Dermis blood vessel endothelial cell (primary cell): ENCODE measurements at regions not wholly inside any gene's neighbourhood (a gene's known extent, or its start where the extent isn't known, plus 50 kb on each side); places are given as distances from the start of the nearest gene placed in this dataset.
"Not testable (repeated sequence)": the region's sequence is repeated elsewhere in the genome, so short reads cannot be mapped to it uniquely, and the experiment has no call there.

Experiments used
- DNase-seq: peaks from one replicate; pipeline ENCODE4 v3.0.0; 2010

DNA sequence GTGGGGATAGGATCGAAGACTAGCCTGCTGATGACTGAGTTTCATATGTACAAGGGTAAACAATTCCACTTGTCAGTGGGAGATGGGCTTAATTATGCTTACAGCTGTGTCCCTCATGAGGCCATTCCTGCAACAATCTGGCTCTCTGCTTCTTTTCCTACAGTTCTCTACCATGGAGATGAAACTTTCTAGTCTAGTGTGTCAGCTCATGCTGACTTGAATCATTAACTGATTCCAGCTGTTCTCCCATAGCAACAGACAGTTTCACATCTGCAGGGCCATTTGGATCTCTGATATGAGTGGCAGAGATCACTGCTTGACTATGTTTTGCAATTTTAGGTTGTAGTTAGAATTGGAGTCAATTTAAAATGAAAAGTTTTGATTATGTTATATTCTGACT lies 1251.7 kb upstream of the RAG2 start:
- DNase-seq = no peak

DNA sequence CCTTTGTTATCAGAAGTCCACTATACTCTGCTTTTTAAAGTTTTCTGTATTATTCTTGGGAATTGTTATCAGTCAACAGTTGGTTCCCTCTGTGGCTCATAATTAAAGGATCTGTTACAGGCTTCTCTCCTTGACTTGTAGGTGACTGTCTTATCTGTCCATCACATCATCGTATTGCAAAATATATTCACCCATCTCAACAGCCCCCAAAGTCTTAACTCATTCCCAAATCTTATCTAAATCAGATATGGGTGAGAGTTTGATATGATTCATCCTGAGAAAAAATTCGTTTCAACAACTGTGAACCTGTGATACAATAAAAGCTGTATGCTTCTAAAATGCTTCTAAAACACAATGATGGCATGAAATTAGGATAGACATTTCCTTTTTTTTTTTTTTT lies 1245.6 kb upstream of the RAG2 start:
- DNase-seq = no peak

DNA sequence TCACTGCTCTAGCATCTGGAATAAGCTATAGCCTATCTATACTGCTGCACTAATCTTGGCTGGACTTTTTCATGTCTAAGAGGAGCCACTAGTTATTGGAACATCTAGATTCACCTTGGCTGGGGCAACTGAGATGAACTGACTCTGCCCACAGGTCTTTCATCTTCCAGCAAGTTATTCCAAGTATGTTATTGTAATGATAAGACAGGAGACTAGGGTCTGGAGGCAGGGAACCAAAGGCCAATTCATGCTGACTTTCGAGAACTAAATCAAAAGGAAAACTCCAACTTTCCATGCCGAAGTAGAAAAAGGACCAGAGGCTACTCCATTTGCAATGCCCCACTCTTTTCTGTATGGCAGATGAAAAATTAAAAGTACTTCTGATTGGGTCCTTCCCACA lies 1243.0 kb upstream of the RAG2 start:
- no peak for DNase-seq

DNA sequence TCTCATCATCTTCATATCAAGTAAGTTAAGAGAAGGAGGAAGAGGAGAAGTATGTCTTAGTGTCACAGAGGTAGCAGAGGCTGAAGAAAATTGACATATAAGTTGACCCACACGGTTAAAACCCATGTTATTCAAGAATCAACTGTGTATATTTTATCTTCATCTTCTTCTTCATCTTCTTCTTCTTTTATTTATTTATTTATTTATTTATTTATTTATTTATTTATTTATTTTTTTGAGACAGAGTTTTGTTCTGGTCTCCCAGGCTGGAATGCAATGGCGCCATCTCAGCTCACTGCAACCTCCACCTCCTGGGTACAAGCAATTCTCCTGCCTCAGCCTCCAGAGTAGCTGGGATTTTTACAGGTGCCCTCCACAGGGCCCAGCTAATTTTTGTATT lies 1242.3 kb upstream of the RAG2 start:
- not testable (repeated sequence) for DNase-seq

DNA sequence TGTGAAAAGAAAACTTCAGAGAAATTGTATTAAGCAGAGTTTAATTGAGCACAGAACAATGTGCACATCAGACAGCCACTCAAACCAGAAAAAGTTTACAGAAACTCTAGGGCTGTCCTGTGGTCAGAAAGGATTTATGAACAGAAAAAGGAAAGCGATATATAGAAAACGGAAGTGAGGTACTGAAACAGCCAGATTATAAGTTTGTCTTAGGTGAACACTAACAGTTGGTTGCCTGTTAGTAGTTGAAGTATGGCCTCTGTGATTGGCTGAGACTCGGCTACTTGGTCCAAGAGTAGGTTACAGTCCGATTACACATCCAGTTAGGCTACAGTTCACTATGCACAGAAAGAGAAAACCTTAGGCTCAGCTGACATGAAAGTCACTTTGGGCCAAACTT lies 1232.5 kb upstream of the RAG2 start:
- no peak for DNase-seq

DNA sequence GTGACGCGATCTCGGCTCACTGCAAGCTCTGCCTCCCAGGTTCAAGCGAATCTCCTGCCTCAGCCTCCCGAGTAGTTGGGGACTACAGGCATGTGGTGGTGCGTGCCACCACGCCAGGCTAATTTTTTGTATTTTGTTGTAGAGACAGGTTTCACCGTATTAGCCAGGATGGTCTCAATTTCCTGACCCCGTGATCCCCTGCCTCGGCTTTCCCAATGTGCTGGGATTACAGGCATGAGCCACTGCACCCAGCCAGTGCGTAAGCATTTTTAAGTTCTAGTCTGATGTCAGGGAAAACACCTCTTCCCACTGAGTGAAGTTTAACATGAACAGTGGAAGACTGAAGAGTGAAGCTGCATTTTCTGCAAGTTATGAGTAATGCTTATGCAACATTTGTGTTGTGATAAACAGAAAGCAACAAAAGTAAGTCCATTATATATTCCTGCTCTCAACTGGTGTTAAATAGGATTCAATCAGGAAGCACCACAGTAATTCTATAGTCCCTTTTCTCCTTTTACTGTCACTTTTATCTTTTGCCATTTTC lies 1219.8 kb upstream of the RAG2 start:
- DNase-seq = no peak

DNA sequence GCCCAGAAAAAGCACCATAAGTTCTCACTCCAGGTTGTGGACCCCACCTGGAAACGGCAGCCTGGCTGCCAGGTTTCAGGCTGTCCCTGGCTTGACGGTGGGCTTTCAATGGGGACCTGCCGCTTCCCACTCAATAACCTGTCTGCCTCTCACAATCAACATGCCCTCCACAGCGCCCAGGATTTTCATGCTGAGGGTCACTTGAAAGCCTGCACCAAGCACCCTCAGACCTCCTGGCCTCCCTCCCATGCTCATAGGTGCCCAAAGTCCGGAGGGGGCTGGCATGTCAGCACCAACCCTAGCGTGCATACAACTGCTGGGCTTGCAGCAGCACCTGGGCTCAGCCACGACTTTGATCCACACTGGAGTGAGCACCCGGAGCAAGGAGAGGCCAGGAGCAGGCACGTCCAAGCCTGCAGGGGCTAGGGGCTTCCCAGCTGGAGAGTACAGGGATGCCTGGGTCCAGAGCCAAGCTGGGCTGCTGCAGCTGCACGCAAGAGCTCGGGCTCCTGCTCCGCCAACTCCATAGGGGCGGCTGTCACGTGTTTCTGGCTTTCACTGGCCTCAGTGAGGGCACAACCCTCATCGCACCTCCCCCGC lies 1214.3 kb upstream of the RAG2 start:
- no peak for DNase-seq

DNA sequence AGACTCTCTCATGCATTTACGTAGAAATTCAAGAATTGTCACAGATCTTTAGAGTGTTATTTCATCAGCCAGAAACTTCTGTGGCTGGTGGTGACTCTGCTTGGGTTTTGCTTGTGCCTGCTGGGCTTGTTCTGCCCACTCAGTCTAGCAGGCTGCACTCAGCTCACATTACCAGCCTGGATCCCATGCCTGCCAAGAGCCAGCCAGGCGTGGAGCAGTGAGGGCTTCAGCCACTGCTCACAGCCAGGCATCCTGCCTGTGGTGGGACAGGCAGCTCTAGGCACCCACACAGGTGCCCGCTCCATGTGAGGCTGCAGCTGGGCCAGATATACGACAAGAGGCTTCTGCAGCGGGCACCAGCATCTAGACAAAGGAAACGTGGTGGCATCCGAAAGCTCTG lies 1213.3 kb upstream of the RAG2 start:
- no peak for DNase-seq

DNA sequence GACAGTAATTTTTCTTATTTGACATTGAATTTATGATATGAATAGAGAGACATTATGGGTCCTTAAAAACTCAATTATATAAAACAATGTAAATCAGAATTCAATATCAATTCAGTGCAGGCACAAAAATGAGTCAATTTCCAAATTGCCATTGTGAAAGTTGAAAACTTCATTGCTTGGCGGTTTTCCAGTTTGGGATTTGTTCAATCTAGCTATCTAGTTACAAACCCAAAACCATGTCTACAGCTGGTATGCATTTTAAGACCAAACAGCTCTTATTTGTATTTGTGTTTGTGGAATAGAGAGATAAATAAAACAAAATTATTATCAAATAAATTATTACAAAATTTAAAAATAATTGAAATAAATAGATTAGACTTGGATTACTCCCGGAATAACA lies 1206.6 kb upstream of the RAG2 start:
- no peak for DNase-seq

DNA sequence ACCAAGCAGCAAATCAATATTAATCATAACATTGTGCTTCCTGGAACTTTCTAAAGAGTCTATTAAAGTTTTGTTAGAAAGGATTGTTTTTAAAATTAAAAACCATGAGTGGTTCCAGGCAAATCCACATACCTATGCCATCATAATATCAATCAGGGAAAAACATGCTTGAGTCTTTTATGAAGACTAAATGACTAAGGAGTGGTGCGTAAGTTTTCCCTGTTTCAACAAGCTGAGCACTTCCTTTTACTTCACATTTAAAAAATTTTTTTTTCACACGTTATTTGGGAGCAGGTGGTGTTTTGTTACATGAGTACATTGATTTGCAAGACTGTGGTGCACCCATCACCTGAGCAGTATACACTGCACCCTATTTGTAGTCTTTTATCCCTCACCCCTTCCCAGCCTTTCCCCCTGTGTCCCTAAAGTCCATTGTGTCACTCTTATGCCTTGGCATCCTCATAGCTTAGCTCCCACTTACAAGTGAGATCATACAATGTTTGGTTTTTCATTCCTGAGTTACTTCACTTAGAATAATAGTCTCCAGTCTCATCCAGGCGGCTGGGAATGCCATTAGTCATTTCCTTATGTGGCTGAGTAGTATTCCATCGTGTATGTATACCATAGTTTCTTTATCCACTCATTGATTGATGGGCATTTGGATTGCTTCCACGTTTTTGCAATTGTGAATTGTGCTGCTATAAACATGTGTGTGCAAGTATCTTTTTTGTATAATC lies 1190.3 kb upstream of the RAG2 start:
- no peak for DNase-seq

DNA sequence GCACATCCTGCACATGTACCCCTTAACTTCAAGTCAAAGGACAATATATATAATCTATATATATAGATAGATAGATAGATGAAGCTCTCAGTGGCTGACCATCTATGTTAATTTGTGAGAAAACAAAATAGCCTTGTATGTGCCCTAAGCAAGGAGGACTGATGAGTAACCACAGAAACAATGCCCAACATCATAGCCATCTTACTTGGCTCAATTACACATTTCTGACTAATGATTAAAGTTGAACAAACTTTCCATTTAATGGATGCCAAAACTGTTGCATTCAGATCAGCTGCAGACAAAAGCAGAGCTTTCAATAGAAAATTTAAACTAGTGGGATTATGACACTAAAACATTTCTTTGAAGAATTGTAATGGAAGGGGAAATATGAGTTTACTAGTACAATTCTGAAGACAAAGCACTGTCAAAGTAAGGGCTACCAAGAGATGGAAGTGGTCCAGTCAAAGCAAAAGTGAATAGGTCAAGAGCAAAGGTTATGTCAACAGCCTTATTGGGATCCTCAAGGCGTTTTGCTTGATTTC lies 1188.2 kb upstream of the RAG2 start:
- DNase-seq = no peak

DNA sequence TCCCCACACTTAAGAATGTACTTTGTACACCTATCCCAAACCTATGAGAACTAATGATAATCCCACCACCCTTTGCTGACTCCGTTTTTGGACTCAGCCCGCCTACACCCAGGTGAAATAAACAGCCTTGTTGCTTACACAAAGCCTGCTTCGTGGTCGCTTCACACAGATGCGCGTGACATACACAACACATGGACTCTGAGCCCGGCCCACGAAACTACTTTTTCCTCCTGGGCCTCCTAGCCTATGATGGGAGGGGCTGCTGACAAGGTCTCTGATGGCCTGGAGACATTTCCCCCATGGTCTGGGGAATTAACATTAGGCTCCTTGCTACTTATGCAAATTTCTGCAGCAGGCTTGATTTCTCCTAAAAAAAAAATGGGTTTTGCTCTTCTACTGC lies 1176.4 kb upstream of the RAG2 start:
- DNase-seq = no peak

DNA sequence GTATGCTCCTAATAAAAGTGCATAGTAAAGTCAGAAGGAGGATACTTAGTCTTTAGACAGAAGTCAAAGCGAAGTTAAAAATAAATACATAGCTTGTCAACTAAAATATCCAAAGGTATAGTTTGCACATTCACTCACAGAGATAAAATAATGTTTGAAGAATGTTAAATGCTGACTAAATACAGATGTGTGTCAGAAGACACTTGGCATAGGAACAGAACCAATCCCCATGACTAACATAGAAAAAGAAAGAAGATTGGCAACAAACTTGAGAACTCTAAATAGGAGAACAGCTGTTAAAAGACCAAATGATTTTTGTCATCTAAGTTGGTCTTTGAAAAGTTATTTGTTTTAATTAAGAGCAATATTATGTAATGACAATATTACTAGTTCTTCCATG lies 1172.1 kb upstream of the RAG2 start:
- DNase-seq = no peak

DNA sequence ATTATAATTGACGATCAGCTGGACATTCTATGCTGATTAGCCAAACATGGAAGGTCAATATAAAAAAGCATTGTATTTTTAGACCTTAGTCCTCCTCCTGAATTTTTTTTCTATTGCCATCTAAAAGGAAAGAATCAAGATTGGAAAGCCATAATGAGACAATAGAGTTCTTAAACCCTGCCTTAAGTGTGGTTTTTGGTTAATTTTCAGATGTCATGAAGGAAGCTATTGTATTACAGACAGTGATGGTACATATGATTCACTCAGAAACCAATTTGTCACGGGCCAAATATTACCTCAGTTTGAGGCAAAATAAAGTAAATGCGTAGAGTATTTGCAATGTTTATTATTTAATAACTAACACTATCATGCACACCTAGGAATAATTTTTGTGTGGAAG lies 1164.0 kb upstream of the RAG2 start:
- no peak for DNase-seq

DNA sequence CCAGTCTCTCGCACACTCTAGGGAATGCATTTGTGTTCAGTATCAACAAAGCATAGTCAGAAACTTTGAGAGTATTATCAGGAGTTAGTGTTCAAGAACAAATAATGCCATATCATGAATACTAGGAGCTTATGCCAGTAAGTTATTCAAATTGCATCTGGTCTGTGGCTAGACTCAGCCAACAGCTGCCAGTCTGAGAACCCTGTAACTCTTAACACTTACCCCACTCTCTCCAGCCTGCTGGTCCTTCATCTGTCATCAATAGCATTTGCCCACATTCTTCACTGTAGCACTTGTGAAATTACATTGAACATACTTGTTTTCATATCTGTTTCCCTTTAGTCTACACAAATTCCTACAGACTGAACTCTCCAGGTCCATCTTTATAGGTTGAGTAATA lies 1157.5 kb upstream of the RAG2 start:
- no peak for DNase-seq

DNA sequence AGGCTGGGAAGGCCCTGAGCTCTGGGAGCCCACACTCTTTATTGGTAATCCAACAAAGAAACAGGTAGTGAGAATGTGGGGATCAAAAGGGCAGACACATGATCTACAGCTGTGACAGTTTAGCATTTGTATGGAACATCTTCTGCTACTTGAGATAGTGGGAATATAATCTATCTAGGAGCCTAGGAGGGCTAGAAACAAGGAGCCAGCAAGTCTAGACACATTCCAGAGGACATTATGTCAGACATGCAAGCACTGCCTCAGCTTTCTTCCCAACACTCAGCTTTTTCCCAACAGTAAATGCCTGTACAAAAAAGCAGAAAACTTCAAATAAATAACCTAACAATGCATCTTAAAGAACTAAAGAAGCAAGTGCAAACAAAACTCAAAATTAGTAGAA lies 1150.6 kb upstream of the RAG2 start:
- DNase-seq = no peak

DNA sequence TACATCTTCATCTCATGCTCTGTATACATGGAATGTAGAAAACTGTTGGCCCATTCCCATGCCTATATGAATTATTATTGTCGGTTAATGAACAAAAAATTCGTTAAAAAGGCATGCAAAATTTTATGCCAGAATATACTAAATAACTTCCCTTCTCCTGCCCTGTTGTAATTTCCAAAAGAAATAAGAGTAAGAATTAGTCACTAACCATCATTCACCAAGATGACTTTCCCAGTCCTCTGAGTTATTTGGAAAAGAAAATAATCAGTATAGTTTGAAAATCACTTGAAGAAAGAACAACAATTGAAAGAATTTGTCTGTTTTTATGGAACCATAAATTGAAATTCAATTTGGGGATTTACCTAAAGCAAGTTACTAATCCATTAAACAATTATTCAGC lies 1149.1 kb upstream of the RAG2 start:
- DNase-seq = no peak

DNA sequence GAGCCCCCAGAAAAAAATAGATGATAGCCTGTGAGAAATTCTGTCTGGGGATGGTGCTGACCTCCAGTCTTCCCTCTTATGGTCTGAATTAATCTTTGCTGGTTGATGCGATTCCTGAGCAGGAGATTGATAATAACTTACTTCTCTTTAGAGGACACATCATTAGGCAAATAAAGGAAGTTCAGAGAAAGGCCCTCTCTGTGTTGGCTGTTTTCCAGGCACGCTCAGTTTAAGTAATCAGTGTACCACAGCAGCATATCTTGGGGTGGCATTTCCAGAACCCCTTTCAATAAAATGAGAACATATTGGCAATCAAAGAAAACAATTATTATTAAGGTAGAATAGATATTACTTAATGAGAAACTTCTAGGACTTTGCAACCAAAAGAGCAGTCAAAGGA lies 1129.3 kb upstream of the RAG2 start:
- no peak for DNase-seq

DNA sequence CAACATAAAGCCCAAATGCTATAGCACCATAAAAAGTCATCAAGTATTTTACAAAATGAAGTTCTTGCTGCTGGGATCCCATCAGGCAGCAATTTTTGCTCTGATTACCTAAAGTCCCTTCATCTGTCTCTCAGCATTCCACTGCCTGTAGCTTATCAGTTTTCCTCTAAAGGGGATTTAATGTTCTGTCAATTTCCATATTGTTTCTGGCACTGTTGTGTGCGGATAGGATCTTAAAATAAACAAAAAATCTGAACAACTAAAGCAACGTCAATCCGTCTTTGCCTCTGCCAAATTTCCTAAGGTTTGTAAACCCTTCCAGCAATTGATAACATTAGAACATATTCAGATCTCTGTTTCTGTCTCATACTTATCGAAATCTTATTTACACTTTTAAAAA lies 1126.3 kb upstream of the RAG2 start:
- DNase-seq = no peak

DNA sequence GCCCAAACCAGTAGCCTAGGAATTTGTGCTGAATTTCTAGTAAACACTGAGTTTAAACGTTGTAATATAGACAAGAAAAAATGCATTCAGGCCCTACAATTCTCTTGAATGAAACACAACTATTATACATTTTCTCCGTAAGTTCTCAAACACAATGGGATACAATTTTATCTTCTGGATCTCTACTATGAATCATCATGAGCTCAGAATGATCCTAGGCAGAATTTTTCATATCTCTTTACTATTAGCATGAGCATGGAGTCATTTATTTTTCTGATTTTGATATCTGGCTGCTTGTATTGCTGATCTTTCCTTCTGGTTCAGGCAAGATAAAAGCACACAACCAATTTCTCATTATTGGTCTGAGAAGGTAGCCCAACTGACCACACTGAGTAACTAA lies 1123.4 kb upstream of the RAG2 start:
- DNase-seq = no peak

DNA sequence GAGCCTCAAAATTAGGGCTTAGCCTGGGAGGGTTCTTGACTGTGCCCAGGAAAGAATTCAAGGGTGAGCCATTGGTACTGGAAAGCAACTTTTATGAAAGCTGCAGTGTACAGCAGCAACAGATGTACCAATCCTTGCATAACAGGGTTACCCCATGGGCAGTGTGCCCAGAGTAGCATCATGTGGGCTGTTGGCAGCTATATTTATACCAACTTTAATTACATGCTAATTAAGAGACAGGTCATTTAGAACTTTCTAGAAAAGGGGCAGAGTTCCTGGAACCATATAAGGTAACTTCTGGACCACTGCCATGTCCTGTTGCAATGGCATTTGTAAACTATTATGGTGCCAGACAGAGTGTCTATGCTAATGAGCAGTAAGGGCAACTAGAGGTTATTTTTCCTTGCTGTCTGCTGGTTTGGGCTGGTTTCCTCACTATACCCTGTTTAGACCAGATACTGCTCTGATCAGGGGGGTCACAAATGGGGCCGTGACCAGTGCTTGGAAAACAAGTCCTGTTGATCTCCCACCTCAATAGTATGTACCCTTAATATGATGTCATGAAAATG lies 1120.5 kb upstream of the RAG2 start:
- DNase-seq = no peak

DNA sequence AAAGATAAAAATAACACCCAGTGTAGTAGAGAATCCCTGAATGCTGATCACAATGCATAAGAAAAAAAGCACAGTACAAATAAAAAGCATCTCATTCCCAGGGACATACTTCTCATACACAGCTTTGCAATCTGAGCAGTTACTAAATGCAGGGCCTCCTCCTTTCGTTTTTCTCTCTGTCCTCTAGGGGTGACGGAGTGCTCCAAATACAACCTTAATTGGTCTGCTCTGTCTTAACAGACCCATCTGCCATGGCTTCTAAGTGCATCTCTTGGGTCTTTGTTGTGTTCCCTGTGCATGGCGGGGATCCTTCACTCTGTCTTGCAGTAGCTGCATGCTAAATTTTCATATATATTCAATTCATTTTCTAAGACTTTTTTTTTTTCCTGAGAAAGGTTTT lies 1114.2 kb upstream of the RAG2 start:
- no peak for DNase-seq

DNA sequence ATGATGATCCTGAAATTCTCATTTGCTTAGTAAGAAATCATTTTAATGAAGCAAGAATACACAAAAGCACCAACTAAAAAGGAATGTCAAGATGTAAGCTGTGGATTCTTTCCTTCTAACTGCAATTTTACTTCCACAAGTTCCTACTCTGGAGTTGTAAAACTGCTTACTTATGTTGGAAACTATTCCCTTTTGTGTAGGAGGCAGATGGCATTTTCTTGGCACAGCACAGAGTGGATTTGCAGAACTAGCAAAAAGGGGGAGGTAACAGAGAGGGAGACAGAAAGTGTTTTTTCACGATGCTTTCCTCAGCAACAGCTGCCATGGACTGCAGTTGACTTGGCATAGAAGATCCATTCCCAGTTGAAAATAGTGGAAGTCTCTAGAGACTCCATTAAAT lies 1112.0 kb upstream of the RAG2 start:
- no peak for DNase-seq

DNA sequence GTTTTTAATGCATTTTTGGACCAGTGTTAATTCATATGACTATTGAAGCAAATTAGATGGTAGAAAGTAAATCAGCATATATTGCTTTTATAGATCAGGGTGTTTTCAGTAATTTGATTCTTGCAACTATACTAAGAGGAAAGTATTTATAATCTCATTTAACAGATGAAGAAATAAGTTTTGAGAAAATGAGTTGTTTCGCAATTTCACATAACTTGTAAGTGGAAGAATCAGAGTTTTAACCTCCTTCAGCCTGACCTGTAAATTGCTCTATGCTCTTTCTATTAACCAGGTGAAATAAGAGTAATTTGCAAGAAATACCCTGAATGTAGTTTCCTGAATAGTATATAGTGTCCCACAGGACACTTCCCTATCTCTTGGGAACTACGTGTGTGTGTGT lies 1106.8 kb upstream of the RAG2 start:
- no peak for DNase-seq
